HG03103 (cell line): ENCODE measurements at regions not wholly inside any gene's neighbourhood (a gene's known extent, or its start where the extent isn't known, plus 50 kb on each side); places are given as distances from the start of the nearest gene placed in this dataset.
"Not testable (repeated sequence)": the region's sequence is repeated elsewhere in the genome, so short reads cannot be mapped to it uniquely, and the experiment has no call there.

ENCODE experiments used
- ATAC-seq: cut with Tn5 transposase; IDR thresholded peaks from one replicate; pipeline ENCODE4 v1.9.1; 2021; ENCODE audit warnings: low read depth; ENCODE audit not compliant: unreplicated experiment

DNA sequence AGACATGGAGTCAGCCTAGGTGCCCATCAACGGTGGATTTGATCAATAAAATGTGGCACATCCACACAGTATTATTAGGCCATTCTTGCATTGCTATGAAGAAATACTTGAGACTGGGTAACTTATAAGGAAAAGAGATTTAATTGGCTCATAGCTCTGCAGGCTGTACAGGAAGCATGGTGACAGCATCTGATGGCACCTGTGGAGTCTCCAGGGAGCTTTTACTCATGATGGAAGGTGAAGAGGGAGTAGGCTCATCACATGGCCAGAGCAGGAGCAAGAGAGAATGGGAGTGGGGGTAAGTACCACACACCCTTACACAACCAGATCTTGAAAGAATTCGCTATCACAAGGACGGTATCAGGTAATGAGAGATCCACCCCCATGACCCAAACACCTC is 1756.7 kb upstream of the DEFB115 start:
- not testable (repeated sequence) for ATAC-seq

DNA sequence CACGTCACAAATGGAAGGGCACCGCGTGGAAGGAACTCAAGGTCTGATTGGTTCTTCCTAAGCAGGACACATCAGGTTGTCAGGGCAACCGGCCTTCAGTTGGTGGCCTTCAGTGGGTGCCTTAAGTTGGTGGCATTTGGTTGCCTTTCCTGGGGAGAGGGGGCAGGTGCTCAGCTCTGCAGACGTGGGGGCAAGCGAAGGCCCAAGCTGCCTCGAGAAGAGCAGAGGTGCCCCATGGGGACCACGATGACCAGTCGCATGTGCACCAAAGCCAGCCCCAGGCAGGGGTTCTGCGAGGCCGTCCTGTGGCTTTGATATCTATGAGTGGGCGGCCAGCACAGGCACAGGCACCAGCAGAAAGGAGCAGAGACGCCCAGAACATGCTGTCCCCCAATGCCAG is 1742.8 kb upstream of the DEFB115 start:
- ATAC-seq = not testable (repeated sequence)

DNA sequence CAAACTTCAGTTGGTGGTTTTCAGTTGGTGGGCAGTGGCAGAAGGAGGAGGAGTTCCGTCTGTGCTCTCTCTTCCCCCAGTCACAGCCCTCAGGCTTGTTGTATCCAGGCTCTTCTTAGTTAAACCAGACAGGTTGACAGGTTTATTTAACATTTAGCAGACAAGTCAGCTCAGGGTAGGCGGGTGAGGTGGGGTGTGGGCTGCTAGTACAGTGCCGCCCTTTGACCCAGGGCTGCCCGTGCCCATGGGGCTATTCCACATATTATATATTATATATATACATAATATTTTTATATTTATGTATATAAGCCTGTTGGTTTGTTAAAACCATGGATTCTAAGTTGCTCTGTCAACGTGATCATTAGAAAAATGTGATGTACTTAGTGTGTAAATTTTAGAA is 1740.6 kb upstream of the DEFB115 start:
- not testable (repeated sequence) for ATAC-seq

DNA sequence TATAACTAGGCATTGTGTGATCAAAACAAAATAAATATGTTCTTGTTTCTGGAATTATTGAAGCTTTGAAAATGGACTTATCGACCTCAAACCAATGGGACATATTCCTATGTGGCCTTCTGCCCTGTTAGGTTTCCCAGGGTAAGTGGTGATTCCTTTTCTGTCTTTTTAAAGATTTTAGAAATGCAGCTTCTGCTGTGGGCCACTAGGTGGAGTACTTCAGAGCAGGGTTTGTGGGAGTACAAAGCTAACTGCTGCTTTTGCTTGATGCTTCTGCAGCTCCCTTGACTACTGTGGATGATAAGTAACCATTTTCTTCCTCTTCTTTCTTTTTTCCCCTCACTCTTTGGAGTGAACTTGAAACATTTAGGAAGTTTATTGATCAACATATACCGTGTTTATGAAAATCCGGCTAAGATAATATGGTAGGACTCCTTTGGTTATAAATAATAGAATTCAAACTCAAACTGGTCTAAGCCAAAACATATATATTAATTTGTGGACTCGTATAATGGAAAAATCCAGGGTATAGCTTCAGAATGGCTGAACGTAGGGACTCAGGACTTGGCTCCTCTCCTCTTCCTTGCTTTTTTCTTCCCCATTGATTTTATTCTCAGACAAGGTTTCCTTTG is 1737.7 kb upstream of the DEFB115 start:
- ATAC-seq = not testable (repeated sequence)

DNA sequence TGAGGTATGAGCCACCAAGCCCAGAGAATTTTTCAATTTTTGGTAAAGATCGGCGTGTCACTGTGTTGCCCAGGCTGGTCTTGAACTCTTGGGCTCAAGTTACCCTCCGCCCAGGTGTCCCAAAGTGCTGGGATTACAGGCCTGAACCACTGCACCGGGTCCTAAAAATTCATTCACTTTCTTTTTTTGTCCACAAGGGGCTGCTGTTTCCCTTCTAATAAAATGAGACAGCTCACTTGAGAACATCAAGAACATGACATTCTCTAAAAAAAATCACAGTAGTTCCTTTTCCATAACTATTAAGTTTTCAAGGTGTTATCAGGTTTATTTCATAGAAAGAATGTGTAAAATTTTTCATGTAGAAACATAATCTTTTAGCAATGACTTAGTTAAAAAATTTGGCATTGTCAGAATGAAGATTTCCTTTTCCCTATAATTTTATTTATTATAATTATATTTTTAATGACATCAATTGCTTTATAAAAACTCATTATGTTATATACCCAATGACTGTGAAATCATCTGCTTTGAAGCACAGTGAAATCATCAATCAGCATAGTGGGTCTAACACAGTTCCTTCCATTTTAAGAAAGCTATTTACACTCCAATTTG is 1723.8 kb upstream of the DEFB115 start:
- not testable (repeated sequence) for ATAC-seq

DNA sequence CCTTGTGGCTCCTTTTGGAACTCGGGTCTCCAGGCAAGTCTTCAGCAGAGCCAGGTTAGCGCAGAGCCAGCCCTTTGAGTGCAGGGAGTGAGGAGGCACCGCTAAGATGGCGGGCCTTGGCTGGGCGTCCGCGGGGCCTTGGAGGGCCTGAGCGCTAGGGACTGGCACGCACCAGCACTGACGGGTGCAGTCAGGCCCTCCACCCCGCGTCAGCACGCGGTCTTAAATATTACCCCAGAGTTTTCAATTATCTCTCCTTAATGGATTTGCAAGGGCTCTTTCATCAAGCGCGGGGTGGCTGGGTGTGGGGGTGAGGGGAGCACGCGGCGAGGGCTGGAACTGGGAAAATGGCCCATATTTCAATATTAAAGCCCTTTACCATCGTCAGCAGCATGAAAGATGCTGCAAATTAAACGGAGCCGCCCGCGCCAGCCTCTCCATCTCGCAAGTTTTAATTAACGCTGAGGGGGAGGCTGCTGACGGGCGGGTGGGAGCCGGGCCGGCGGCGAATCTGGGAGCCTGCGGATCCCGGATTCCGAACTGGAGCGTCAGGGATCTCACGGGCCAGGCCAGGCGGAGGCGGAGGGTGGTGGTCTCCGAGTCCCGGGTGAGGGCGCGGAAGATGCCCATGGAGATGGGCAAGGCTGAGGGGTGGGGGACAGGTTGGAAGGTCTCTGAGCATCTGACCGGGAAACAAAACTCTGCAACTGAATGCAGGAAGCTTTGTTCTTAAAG is 1690.4 kb upstream of the DEFB115 start:
- ATAC-seq = not testable (repeated sequence)

DNA sequence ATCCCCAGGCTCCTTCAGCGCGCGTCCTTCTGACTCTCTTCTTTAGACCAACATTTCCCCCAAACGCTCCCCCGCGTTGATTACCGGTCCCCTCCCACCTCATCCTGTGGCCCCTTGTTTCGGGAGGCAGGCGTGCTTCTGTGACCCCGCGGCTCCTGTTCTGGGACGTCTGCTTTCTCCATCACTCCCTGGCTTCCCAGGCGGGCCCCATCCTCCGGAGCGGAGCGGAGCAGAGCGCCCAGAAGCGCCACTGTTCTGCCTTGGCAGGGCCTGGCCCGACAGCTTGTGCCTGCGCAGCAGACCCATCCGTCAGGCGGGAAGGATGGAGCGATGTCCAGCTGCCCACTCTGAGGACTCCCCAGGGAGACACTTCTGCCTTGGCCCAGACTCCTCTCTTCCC is 1689.8 kb upstream of the DEFB115 start:
- not testable (repeated sequence) for ATAC-seq

DNA sequence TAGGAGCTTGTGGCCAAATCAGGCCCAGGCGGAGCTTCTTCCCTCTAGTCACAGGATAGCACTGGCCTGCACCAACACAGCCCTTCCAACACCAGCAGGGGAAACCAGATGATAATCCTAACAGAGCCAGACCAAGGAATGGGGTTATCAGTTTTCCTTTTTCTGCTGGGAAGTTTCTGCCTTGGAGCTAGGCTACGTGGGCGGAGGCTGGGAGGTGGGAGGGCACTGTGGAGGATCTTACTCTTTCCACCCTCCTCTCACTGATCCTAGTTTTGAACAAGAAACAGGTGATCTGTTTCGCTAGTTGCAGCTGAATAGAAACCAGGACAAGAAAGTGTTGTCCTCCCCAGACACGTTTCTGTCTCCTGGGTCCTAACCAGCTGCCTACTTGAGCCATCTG is 1687.3 kb upstream of the DEFB115 start:
- ATAC-seq = not testable (repeated sequence)

DNA sequence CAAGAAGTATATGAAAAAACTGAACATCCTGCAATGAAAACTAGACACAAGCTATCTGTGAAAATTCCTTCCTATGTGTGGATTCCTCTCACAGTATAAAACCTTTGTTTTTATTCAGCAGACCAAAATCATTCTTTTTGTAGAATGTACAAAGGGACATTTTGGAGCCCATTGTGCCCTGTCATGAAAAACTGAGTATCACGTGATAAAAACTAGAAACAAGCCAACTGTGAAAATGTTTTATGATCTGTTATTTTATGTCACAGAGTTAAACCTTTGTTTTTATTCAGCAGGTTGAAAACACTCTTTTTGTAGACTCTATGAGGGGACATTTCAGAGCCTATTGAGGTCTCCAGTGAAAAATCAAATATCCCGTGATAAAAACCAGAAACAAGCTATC is 1667.9 kb upstream of the DEFB115 start:
- not testable (repeated sequence) for ATAC-seq

DNA sequence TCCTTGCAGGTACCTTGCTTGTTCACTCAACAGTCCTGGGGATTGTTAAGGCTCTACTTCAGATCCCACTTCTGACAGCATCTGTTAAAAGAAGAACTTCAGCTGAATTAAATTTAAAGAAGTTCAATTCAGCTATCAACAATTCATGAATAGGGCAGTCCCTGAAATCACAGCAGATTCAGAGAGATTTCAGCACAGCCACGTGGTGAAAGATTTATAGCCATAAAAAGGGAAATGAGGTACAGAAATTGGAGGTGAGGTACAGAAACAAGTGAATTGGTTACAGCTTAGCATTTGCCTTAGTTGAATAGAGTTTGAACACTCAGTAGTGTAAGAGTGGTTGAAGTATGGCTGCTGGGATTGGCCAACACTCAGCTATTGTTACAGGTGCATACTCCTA is 1653.3 kb upstream of the DEFB115 start:
- not testable (repeated sequence) for ATAC-seq

DNA sequence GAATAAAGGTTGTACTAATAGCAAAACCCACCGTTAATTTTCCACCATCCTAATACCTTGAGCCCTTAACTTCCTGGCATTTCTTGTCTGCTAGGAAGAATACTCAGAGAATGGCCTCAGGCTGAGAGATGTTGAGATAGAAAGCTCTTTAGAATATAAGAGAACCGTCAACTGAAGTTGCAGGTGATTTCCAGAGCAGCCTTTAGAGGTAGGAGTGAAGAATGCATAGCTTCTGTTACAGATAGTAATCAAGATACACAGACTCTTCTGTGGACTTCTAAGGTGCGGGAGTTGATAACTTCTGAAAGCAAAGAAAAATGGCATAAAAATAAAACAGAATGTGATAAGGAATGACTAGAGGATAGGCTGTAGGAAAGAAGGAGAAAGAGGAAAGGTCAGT is 1651.3 kb upstream of the DEFB115 start:
- not testable (repeated sequence) for ATAC-seq

DNA sequence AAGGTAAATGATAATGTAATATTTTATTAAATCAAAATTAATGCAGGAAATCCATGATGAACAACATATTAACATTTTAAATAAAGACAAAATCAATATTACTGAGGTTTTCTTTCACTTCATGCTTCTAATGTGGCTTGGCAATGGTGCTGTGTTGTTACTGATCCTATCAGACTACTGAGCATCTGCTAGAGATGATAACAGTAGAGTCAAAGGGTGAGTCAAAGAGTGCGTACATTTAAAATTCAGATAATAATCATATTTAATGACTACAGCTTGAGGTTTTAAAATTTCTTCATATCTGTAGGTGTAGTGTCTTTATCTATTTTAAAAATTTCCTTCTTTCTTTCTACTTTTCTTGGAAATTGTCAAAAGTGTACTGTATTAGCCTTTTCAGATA is 1628.1 kb upstream of the DEFB115 start:
- not testable (repeated sequence) for ATAC-seq
